ENCODE measurements at regions not wholly inside any gene's neighbourhood (a gene's known extent, or its start where the extent isn't known, plus 50 kb on each side); places are given as distances from the start of the nearest gene placed in this dataset.
"Not testable (repeated sequence)": the region's sequence is repeated elsewhere in the genome, so short reads cannot be mapped to it uniquely, and the experiment has no call there.

GRCh38 chr1:60914982-60915381, 167.4 kb upstream of the NFIA start:
- TF ChIP-seq, protein P1, sequence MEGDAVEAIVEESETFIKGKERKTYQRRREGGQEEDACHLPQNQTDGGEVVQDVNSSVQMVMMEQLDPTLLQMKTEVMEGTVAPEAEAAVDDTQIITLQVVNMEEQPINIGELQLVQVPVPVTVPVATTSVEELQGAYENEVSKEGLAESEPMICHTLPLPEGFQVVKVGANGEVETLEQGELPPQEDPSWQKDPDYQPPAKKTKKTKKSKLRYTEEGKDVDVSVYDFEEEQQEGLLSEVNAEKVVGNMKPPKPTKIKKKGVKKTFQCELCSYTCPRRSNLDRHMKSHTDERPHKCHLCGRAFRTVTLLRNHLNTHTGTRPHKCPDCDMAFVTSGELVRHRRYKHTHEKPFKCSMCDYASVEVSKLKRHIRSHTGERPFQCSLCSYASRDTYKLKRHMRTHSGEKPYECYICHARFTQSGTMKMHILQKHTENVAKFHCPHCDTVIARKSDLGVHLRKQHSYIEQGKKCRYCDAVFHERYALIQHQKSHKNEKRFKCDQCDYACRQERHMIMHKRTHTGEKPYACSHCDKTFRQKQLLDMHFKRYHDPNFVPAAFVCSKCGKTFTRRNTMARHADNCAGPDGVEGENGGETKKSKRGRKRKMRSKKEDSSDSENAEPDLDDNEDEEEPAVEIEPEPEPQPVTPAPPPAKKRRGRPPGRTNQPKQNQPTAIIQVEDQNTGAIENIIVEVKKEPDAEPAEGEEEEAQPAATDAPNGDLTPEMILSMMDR (IDR thresholded peaks at IDR 0.05): no peak
- ChIA-PET POLR2A (no interaction called here), CTCF (no interaction called here)
- H3K27me3 Mint-ChIP-seq: peaks cover 5% of the 10 kb centered on the region
- no peaks in the 10 kb centered on the region for H3K4me1 Mint-ChIP-seq
- H3K9me3 Mint-ChIP-seq: no peaks in the 10 kb centered on the region
- ATAC-seq (ENCODE audit: low read depth) (no peak), DNase-seq (no peak)
- H3K36me3 Mint-ChIP-seq (ENCODE audit: low read depth): no peaks in the 10 kb centered on the region
- no peak overlapping the region for H3K27ac Mint-ChIP-seq
- intact Hi-C loops (cut with micrococcal nuclease): no loop called here
- H3K4me3 Mint-ChIP-seq: no peak overlapping the region

GRCh38 chr1:60913708-60914107, 168.7 kb upstream of the NFIA start:
- H3K27me3 Mint-ChIP-seq; H3K27ac Mint-ChIP-seq; H3K4me1 Mint-ChIP-seq; H3K36me3 Mint-ChIP-seq (ENCODE audit: low read depth); intact Hi-C loops (cut with micrococcal nuclease); CTCF ChIA-PET; H3K9me3 Mint-ChIP-seq; H3K4me3 Mint-ChIP-seq; DNase-seq; ATAC-seq (ENCODE audit: low read depth); POLR2A ChIA-PET: not testable (repeated sequence)

- Mint-ChIP-seq H3K27ac (no peak overlapping the region), H3K4me3 (no peak overlapping the region), H3K36me3 (ENCODE audit: low read depth) (no peaks in the 10 kb centered on the region), H3K9me3 (no peaks in the 10 kb centered on the region), H3K4me1 (no peaks in the 10 kb centered on the region), H3K27me3 (peaks cover 5% of the 10 kb centered on the region)
- no peak for DNase-seq
- intact Hi-C loops (cut with micrococcal nuclease): no loop called here
- TF ChIP-seq, protein P1 (IDR thresholded peaks at IDR 0.05): no peak
- POLR2A ChIA-PET: no interaction called here
- no peak for ATAC-seq (ENCODE audit: low read depth)
- CTCF ChIA-PET: no interaction called here
Observed at GRCh38 chr1:60913039-60913438, 169.3 kb upstream of the NFIA start.

GRCh38 chr1:60911966-60912697, 170.2 kb upstream of the NFIA start:
- ChIA-PET POLR2A (no interaction called here), CTCF (no interaction called here)
- Mint-ChIP-seq H3K27me3 (peaks cover 5% of the 10 kb centered on the region), H3K4me3 (no peak overlapping the region), H3K36me3 (ENCODE audit: low read depth) (no peaks in the 10 kb centered on the region), H3K9me3 (no peaks in the 10 kb centered on the region), H3K27ac (no peak overlapping the region), H3K4me1 (no peaks in the 10 kb centered on the region)
- intact Hi-C loops (cut with micrococcal nuclease): no loop called here
- DNase-seq (no peak), ATAC-seq (ENCODE audit: low read depth) (no peak)
- TF ChIP-seq, protein P1 (IDR thresholded peaks at IDR 0.05): no peak

- no peak for DNase-seq
- H3K27me3 Mint-ChIP-seq: peaks cover under 1% of the 10 kb centered on the region
- ChIA-PET POLR2A (no interaction called here), CTCF (no interaction called here)
- no peaks in the 10 kb centered on the region for H3K9me3 Mint-ChIP-seq
- H3K27ac Mint-ChIP-seq: no peak overlapping the region
- H3K36me3 Mint-ChIP-seq (ENCODE audit: low read depth): no peaks in the 10 kb centered on the region
- no peak for ATAC-seq (ENCODE audit: low read depth)
- intact Hi-C loops (cut with micrococcal nuclease): no loop called here
- no peaks in the 10 kb centered on the region for H3K4me1 Mint-ChIP-seq
- TF ChIP-seq, protein P1 (IDR thresholded peaks at IDR 0.05): no peak
- H3K4me3 Mint-ChIP-seq: no peak overlapping the region
Observed at GRCh38 chr1:60908159-60908558, 174.2 kb upstream of the NFIA start.

- H3K9me3 Mint-ChIP-seq: no peaks in the 10 kb centered on the region
Observed at GRCh38 chr1:60906526-60906925, 175.8 kb upstream of the NFIA start.

More at GRCh38 chr1:60906526-60906925, 175.8 kb upstream of the NFIA start:
- Mint-ChIP-seq H3K4me3 (no peak overlapping the region), H3K36me3 (ENCODE audit: low read depth) (no peaks in the 10 kb centered on the region), H3K27me3 (no peaks in the 10 kb centered on the region), H3K4me1 (no peaks in the 10 kb centered on the region), H3K27ac (no peak overlapping the region)
- DNase-seq (no peak), ATAC-seq (ENCODE audit: low read depth) (no peak)
- CTCF ChIA-PET: no interaction called here
- TF ChIP-seq, protein P1 (IDR thresholded peaks at IDR 0.05): no peak
- POLR2A ChIA-PET: no interaction called here
- intact Hi-C loops (cut with micrococcal nuclease): no loop called here
